Muscle of leg (tissue), 3 donors: ENCODE measurements at regions not wholly inside any gene's neighbourhood (a gene's known extent, or its start where the extent isn't known, plus 50 kb on each side); places are given as distances from the start of the nearest gene placed in this dataset.
"Not testable (repeated sequence)": the region's sequence is repeated elsewhere in the genome, so short reads cannot be mapped to it uniquely, and the experiment has no call there.

Source experiments
- DNase-seq: peaks from one replicate; pipeline ENCODE4 v3.0.0; 2013
- H3K27ac ChIP-seq: one replicate; pipeline ENCODE4 v1.5.1; 2013; ENCODE audit warnings: mild to moderate bottlenecking, low read length, control low read depth
- H3K27me3 ChIP-seq: one replicate; pipeline ENCODE4 v1.6.1; 2013; ENCODE audit warnings: low read length; ENCODE audit not compliant: control insufficient read depth, insufficient read depth
- H3K36me3 ChIP-seq: one replicate; pipeline ENCODE4 v1.6.1; 2013; ENCODE audit warnings: low read length; ENCODE audit not compliant: control insufficient read depth, insufficient read depth
- H3K4me1 ChIP-seq: one replicate; pipeline ENCODE4 v1.6.1; 2013; ENCODE audit warnings: low read length; ENCODE audit not compliant: control insufficient read depth, insufficient read depth
- H3K4me3 ChIP-seq: one replicate; pipeline ENCODE4 v1.5.1; 2013; ENCODE audit warnings: low read length, control low read depth
- H3K9me3 ChIP-seq: replicated peaks from 2 replicates; pipeline ENCODE4 v1.6.1; 2013; ENCODE audit warnings: low read depth, low read length; ENCODE audit not compliant: control insufficient read depth
- WGBS: methylation state at CpG from one replicate; pipeline ENCODE4 v1.1.5; 2013; ENCODE audit warnings: missing lambda C conversion rate; ENCODE audit not compliant: insufficient coverage; 5-methylcytosine and 5-hydroxymethylcytosine counted together

- H3K4me3 ChIP-seq, H3K9me3 ChIP-seq, DNase-seq, H3K27ac ChIP-seq, H3K27me3 ChIP-seq, H3K4me1 ChIP-seq, H3K36me3 ChIP-seq: not testable (repeated sequence)
- WGBS: no CpG with 5 or more reads among the region's 4 CpGs
These were observed 111.4 kb upstream of the METTL9 start for GRCh38 chr16:21487956-21488355.

GRCh38 chr16:21499046-21499445 is 100.3 kb upstream of the METTL9 start:
- H3K27ac ChIP-seq, H3K36me3 ChIP-seq, H3K27me3 ChIP-seq, H3K4me1 ChIP-seq, H3K9me3 ChIP-seq, DNase-seq, H3K4me3 ChIP-seq: not testable (repeated sequence)
- no CpG with 5 or more reads among the region's 9 CpGs for WGBS

- not testable (repeated sequence) for H3K36me3 ChIP-seq, H3K4me1 ChIP-seq, H3K9me3 ChIP-seq, H3K27me3 ChIP-seq
- H3K27ac ChIP-seq: peak overlapping the region; percentile 95
- DNase-seq: peak; percentile 78
- under 1% methylated on average over 31 of the region's 51 CpGs for WGBS
- H3K4me3 ChIP-seq: peak overlapping the region; percentile 91
These were observed 98.0 kb upstream of the METTL9 start for GRCh38 chr16:21501223-21501868.

- peak overlapping the region; percentile 95 for H3K27ac ChIP-seq
- peaks cover 2% of the 10 kb centered on the region for H3K36me3 ChIP-seq
- DNase-seq: peak; percentile 95
- H3K9me3 ChIP-seq: no peaks in the 10 kb centered on the region
- peaks cover 7% of the 10 kb centered on the region for H3K4me1 ChIP-seq
- under 1% methylated on average over 76 of the region's 91 CpGs for WGBS
- H3K4me3 ChIP-seq: peak overlapping the region; percentile 91
- no peaks in the 10 kb centered on the region for H3K27me3 ChIP-seq
These were observed 97.3 kb upstream of the METTL9 start for GRCh38 chr16:21501869-21502667.

GRCh38 chr16:21503574-21503920 is 95.8 kb upstream of the METTL9 start:
- H3K4me3 ChIP-seq, H3K9me3 ChIP-seq, H3K27me3 ChIP-seq, H3K36me3 ChIP-seq, H3K27ac ChIP-seq, DNase-seq: not testable (repeated sequence)
- H3K4me1 ChIP-seq: peaks cover 22% of the 10 kb centered on the region
- 62% methylated on average over 4 of the region's 6 CpGs for WGBS

GRCh38 chr16:21503941-21504832 is 95.2 kb upstream of the METTL9 start:
- not testable (repeated sequence) for H3K9me3 ChIP-seq, H3K27ac ChIP-seq, H3K36me3 ChIP-seq, H3K4me3 ChIP-seq, DNase-seq, H3K27me3 ChIP-seq
- 97% methylated on average over 11 of the region's 17 CpGs for WGBS
- H3K4me1 ChIP-seq: peaks cover 28% of the 10 kb centered on the region

- not testable (repeated sequence) for H3K9me3 ChIP-seq, H3K27me3 ChIP-seq, H3K27ac ChIP-seq, H3K36me3 ChIP-seq, H3K4me3 ChIP-seq, DNase-seq
- WGBS: 83% methylated on average over 3 of the region's 6 CpGs
- peaks cover 45% of the 10 kb centered on the region for H3K4me1 ChIP-seq
These were observed 93.4 kb upstream of the METTL9 start for GRCh38 chr16:21505751-21506520.

GRCh38 chr16:21506857-21507456 is 92.4 kb upstream of the METTL9 start:
- WGBS: 75% methylated on average over 21 of the region's 23 CpGs
- not testable (repeated sequence) for H3K36me3 ChIP-seq, H3K27me3 ChIP-seq, H3K4me3 ChIP-seq, H3K27ac ChIP-seq, H3K9me3 ChIP-seq, DNase-seq
- peaks cover 56% of the 10 kb centered on the region for H3K4me1 ChIP-seq

GRCh38 chr16:21507631-21508305 is 91.6 kb upstream of the METTL9 start:
- H3K27me3 ChIP-seq, H3K36me3 ChIP-seq, DNase-seq, H3K4me3 ChIP-seq, H3K9me3 ChIP-seq: not testable (repeated sequence)
- H3K4me1 ChIP-seq: peaks cover 61% of the 10 kb centered on the region
- 59% methylated on average over 5 of the region's 15 CpGs for WGBS
- H3K27ac ChIP-seq: peak overlapping the region; percentile 13
